Hematopoietic multipotent progenitor cell treated with erythropoietin and hydrocortisone succinate and interleukin-3 and kit ligand, for 15 days (in vitro differentiated cells): ENCODE measurements at regions not wholly inside any gene's neighbourhood (a gene's known extent, or its start where the extent isn't known, plus 50 kb on each side); places are given as distances from the start of the nearest gene placed in this dataset.
"Not testable (repeated sequence)": the region's sequence is repeated elsewhere in the genome, so short reads cannot be mapped to it uniquely, and the experiment has no call there.

Experiments
- DNase-seq: peaks from one replicate; pipeline ENCODE4 v3.0.0-alpha.2; 2015; ENCODE audit warnings: low spot score

DNA sequence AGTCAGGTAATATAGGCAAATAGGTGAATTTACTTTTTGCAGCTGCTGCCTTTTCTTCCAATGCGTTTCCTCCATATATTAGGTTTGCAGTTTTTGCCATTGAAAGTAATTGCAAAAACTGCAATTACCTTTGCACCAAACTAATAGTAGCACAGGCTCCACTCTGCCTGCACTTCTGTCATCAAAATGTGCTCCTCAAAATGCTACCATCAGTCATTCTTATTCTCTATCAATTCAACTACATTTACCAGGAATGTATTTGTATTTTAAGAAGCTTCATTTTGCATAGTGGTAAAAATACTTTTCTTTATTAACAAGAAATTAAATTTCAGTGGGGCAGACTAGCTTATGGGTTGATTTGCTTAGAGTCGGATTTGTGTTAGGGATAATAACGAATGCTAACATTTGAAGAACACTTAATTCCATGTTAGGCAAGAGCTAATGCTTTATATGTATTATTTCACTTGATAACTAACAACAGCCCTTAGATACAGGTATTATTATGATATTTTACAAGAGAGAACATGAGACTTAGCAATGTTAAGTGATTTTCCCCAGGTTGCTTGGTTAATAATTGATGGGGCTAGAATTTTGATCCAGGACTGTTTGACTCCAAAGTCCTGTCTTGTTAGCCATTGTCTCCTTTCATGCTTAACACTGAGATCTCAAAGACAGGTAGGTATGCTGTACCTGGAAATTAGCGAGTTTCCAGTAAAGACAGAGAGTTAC is 300.4 kb downstream of the MAN2A1 start:
- no peak for DNase-seq

DNA sequence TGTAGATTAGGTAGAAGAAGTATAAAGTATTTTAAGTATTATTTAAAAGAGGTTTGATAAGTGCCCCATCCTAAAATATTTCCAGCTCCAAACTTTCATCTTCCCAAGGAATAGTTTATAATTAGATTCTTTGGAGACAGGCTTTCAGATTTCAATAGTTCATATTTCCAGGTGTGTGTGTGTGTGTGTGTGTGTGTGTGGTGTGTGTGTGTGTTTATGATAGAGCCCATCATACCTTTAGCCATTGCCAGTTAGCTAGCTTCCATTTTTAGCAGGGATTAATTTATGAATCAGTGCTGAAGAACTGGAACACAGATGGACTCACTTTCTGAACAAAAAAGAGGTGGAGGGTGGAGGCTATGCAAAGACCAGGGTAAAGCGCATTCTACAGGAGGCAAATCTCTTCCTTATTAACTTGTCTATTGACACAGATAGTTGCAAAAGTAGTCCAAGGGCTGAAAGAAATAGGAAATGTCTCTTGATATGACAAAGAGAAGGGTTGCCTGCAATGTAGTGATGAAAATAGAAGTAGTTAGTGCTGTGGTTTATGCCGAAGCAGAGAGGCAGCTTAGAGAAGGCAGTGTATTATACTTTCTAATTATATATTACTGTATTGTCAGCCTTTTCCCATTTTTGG is 301.1 kb downstream of the MAN2A1 start:
- no peak for DNase-seq

DNA sequence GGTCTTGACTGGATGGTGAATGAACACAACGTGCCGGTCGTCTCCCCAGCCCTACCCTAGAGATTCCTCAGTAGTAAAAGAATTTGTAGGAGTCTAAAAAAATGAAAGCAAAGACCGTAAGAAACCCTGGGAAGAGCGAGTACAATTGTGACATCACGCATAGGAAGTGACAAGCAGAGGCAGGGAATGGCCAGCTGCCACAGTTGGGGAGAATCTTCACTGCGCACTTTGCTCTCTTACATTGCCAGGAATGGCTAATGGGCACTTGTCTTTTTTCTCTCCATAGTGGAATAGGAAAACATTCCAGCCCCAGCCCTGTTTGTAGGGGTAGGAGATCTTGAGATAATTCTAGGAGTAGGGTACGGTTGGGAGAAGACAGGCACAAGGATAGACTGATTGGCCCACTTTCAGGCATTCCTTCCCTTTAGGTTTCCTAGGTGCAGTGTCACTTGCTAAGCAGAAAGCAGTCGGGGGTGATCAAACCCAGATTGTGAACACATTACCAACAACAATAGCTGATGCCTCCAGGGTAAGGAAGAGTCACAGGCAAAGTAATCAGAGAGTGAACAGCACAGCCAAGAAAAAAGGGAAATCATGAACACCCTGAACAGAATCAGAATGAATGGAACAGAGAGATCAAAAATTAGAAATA is 302.7 kb downstream of the MAN2A1 start:
- DNase-seq: no peak

DNA sequence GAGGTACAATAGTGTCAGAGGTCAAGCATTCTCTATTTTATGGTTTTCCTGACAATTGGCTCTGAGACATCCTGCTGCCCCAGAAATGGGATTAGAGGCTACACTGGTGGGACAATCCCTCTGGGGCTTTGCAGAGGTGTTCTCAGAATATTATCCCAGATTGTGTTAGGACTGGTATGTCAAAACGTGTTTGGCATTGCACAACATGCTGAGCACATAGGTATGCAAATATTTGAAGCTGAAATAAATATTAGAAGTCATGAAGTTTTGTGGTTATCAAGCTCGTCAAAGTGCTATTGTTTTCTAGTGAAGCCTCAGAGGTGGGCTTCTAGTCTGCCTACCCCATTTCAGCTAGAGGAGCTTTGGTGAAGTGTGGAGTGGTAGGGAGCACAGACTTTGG is 304.4 kb downstream of the MAN2A1 start:
- no peak for DNase-seq

DNA sequence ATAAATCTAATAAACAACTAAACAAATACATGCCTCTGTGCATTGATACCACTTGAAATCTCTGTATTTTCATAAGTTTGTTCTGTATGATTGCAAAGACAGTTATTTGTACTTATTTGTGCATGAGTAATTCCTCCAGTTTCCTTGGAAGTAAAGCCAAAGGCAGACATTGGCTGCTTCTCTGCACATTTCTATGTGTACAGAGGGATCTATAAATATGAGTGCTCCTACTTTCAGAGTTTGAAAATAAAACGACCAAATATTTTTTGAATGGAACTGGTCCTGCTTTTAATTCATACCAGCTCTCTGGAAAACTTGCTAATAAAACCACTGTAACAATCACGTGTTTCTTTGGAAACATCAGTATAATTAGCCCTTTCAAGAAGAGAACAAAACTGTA is 306.5 kb downstream of the MAN2A1 start:
- no peak for DNase-seq

DNA sequence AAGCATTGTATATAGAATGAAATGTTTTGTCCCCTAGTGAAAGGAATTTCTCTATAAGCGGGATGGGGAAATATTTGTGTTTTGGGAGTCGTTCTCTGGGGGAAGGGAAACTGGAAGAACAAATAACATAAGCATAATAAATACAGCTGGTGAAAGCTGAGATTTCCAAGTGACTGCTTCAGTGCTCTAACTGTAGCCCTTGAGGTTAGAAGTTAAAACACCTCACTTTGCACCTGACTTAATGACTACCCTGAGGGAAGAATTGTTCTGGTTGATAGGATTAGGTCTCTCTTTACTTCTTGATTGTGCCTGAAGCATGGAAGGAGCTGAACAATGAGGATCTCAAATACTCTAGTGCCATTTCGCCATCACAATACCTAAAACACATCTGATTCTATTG is 307.4 kb downstream of the MAN2A1 start:
- DNase-seq: no peak

DNA sequence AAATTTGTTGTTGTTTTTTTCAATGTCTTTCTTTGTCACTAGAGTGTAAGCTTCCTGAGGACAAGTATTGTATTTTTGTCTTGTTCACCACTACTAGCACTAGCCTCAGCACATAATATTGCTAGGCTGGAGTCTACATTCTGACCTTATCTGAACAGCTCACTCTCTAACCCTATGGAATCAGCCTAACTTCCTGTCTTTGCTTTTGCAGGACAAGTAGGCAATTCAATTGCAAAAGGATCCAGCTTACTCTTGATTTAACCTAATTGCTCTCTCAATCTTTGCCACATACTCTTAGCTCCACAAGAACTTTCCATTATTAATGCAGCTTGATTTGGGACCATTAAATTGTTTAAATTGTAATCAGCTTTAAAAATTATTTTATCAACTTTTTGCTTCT is 308.5 kb downstream of the MAN2A1 start:
- no peak for DNase-seq

DNA sequence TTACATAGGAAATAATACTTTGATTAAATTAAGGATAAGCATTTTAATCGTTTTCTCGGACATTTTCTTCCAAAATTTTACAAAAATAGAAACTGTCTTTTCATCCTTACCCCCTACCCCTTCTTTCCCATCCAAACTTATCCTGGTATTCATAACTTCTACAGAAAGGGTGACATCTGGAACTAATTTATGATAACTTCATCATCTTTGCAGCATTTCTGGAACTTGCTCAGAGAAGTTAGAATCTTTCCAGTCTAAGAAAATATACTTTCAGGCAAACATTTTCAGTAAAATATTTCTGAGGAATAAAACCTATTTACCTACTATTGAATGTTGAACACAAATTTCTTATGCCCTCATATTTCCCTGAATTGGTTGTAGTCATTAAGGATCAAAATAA is 309.0 kb downstream of the MAN2A1 start:
- no peak for DNase-seq

DNA sequence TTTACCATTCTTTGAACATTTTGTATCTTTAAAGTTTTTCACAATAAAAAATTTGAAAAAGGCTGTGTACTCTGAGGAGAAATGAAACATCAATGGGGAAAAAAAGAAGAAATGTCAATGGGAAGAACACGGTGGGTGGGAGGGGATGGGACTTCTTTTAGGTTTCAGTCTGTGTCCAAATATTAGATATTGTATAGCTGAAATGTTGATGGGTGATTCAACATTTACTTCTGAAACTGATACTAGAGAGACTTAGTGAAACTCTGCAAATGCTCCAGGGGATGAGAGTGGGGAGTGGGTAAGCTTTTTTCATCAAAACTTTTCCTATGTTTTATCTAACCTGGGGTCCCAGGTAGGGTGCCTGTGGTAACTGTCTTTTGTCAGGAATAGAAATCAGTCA is 311.9 kb downstream of the MAN2A1 start:
- no peak for DNase-seq

DNA sequence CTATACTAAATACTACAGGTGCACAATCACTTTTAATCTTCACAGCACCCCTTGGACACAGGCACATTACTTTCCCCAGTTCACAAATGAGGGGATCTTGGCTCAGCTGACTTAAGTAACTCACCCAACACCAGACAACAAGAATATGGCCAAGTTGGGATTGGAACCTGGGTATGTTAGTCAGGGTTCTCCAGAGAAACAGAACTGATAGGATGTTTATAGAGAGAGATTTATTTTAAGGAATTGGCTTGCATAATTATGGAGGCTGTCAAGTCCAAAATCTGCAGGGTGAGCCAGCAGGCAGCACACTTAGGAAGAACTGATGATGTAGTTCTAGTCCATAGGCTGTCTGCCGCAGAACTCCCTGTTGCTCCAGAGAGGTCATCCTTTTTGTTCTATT is 312.9 kb downstream of the MAN2A1 start:
- DNase-seq: no peak

DNA sequence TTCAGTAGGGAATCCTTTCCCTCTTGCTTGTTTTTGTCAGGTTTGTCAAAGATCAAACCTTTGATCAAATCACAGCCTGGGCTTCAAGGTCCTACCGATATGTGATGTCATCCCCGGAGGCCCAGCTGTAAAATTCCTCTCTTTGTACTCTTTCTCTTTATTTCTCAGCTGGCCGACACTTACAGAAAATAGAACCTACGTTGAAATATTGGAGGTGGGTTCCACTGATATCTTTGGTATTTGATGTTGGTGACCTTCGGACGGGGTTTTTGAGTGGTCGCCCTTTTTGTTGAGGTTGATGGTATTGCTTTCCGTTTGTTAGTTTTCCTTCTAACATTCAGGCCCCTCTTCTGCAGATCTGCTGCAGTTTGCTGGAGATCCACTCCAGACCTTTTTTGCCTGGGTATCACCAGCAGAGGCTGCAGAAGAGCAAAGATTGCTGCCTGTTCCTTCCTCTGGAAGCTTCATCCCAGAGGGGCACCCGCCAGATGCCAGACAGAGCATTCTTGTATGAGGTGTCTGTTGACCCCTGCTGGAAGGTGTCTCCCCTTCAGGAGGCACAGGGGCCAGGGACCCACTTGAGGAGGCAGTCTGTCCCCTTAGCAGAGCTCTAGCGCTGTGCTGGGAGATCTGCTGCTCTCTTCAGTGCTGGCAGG is 316.3 kb downstream of the MAN2A1 start:
- DNase-seq: not testable (repeated sequence)

DNA sequence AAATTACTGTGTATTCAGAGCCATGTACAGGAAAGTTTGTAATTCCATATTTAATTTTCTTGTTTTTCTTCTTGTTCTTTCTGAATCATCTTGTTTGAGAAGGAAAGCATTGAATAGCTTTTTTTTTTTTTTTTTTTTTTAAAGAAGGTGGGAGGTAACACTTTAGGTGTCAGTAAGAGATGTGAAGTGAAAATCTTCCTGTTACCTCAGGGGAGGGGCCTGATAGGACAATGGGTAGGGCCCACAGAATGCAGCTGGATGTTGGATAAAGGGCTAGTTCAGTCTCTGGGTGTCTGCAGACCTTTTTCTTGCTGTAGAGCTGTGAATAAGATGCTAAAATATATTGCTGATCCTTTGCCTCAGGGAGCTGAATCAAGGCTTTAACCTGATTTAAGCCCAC is 317.4 kb downstream of the MAN2A1 start:
- no peak for DNase-seq

DNA sequence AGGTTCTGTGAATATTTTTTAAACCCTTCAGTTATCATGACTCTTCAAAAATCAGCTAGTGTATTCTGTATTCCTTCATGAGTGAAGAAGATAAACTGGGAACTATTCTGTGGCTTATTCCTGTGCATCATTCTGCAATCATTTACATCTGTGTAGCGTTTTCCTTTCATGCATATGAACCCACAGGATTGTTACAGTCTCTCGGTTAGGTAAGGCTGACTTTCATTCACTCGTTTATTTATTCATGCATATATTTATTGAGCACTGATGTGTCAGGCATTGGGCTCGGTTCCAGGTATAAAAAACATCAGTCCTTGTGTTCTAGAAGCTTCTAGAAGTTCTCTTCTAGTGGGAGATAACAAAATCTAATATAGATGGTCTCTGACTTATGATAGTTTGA is 318.4 kb downstream of the MAN2A1 start:
- DNase-seq: no peak

DNA sequence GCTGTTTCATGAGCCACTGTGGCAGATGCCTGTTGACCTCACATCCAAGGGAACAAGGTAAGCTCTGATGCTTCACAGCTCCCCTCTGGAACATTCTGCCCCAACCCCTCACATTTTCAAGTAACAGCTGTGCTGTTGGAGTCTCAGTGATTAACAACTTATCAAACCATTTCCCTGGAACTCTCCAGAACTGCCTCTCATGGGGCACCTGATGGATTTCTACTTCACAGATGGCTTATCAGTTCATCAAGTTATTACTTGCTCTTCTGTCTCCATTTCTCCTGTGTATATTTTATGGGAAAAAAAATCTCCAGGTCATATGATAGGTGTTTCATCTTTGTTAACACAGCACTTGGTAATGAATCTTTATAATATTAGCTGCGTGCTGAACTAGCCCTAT is 322.4 kb downstream of the MAN2A1 start:
- no peak for DNase-seq

DNA sequence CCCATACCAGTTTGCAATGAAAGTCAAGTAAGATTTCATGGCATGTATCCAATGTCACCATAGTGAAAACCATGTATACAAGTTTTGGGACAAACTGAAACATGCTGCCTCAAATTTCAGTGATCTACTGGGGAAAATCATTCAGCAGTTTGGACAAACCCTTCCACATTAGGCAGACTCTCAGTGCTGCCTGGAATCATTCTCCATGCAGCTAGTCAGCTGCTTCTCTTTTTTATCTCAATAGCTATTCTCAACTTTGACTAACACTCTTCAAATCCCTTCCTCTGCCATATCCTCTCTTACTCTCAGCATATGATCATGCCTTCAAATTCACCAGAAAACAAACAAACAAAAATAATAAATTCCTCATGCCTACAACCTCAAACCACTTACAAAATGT is 323.3 kb downstream of the MAN2A1 start:
- DNase-seq: no peak

DNA sequence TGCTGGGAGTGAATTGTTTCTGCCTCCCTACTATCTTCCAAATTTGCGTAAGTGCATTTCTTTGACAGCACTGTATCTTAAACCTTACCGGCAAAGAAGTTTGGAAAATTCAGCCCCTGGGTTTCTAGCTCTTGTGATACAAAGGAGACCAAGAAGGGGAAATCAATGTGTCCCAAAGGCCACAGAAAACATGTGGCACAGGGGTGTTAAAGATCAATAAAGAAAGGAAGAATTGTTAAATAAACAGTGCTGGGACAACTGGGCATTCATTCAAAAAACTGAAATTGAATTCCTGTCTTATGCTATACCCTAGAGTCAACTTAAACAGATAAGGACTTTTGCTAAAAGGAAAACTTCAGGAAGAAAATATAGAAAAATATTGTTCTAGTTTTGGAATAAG is 328.1 kb downstream of the MAN2A1 start:
- DNase-seq: no peak

DNA sequence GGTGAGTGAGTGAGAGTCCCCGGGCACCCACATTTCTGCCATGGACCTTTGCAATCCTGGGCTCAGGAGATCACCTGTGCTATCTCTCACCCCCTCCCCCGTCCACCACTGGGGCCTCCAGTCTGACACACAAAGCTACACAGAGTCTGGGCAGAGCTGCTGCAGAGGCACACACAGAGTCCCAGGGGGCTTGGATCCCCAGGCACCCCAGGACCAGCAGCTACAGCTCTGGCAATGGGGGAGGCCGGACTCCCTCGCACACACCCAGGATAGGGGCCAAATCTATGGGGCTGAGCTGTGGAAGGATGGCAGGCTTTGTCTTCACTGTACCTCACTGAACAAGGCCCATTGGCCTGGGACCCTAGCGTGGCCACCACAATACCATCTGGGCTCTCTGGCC is 328.8 kb downstream of the MAN2A1 start:
- no peak for DNase-seq

DNA sequence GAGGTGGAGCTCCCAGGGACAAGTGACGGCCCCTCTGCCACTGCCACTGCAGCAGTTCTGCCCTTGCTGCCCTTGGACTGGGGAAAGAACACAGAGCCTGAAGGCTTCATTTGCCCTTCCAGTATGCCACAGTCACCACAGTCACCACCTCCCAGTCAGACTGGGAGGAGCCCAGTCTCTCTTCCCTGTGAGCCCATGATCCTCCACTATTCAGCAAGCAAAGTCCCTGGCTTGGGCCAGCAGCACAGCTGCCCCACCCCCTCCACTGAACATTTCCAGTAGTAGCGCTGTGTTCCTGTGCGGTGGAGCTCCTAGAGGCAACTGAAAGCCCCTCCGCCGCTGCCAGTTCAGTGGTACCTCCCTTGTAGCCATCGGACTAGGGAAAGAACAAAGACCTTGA is 329.4 kb downstream of the MAN2A1 start:
- no peak for DNase-seq

DNA sequence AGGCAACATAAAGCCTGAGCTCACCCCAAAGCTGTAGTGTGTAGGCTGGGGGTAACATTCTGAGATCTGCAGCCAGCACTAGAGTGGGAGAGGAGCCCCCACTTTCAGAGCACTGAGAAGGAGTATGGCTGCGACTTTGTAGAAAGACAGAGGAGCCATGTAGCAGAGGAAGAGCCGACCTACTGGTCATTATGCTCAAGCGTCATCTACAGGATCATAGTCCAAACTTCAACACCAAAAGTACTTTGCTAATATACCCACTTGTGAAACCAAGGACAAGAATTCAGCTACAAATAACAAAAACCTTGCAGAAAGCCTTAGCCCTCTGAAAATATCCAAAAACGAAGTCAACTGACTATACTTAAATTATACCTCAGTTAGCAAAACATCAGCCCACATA is 330.1 kb downstream of the MAN2A1 start:
- no peak for DNase-seq

DNA sequence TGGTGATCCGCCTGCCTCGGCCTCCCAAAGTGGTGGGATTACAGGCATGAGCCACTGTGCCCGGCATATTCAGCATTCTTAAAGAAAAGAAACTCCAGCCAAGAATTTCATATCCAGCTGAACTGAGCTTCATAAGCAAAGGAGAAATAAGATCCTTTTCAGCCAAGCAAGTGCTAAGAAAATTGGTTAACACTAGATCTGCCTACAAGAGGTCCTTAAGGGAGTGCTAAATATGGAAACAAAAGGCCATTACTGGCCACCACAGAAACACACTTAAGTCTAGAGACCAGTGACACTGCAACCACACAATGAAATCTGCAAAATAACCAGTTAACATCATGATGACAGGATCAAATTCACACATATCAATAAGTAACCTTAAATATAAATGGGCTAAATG is 331.5 kb downstream of the MAN2A1 start:
- no peak for DNase-seq

DNA sequence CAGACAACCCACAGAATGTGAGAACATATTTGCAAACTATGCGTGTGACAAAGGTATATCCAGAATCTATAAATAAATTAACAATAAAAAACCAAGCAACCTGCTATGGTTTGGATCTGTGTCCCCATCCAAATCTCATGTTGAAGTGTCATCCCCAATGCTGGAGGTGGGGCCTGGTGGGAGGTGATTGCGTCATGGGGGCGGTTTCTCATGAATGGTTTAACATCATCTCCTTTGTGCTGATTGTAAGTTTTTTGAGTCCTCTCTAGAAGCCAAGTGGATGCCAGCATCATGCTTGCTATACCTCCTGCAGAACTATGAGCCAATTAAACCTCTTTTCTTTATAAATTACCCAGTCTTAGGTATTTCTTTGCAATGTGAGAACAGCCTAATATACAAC is 335.4 kb downstream of the MAN2A1 start:
- DNase-seq: no peak

DNA sequence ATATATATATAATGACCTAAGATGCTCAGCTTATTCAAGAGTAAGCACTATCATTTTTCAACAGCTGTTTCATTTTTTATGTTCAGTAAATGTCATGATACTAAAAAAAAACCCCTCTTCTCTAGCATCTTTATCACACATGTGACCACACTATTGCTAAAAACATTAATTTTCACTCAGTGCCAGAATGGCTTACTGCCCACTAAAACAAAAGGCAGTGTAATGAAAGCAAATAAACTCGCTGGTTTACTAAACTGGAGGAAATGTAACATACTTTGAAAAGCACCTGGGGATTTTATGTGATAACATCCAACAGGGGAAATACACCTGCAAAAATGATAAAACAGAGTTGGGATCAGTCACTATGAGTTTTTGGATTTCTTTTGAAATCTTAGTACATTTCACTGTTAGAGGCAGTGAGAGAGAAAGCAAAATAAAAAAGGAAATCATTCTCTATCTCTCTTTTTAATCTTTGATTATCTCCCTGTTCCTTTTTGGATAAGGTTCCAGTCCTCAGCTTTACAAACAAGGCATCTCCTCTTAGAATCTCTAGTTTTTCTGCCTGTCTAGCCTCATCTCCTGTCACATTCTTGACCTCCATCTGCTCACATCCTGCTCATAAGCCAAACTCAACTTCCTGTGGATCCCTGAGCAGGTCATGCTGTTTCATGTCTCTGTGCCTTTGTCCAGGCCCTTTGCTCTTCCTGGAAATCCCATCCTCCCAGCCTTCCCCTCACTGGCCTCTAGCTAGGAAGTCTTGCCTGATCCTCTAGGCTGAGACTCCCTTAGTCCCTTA is 338.0 kb downstream of the MAN2A1 start:
- no peak for DNase-seq
